ENCODE measurements at regions not wholly inside any gene's neighbourhood (a gene's known extent, or its start where the extent isn't known, plus 50 kb on each side); places are given as distances from the start of the nearest gene placed in this dataset.
"Not testable (repeated sequence)": the region's sequence is repeated elsewhere in the genome, so short reads cannot be mapped to it uniquely, and the experiment has no call there.

DNA sequence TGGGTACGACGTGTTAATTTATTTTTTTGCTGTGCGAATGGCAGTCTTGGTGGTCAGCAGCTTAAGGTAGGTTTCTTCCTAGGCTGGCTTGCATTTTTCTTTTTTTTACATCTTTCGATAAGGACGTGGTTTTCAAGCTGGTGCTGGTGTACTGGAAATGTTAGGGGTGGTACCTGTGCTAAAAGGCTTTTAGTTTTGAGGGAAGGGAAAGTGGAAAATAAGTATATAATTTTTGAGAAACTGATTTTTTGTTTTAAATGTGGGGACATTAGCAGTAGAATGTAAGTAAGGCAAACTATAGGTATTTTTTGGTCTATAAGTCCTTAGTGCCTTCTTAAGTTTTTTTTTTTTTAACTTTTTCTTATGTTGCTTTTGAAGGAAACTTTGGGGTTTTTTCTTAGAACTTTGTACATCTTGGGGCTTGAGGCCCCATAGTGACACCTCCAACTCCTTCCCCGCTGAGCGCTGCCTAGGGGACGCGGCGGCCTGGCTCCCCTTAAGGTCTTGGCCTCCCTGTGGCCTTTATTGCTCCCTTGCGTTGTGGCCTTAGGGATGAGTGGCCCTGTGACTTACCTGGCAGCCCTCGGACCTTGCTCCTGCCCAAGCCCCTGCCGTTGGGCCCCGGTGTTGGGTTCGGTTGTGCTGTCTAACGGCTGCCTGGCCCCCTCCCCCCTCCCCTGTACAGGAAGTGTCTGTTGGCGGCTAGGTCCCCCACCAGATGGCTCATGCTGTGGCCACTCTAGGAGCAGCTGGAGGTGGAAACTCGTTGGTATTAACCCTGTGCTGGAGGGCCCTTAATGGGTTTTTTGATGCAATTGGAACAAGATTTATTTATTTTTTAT, 88.0 kb upstream of the RPRML start:
- peak; percentile 95 for DNase-seq (ENCODE audit: low read depth)
- TF ChIP-seq CTCF (conservative IDR thresholded peaks at IDR 0.05; ENCODE audit: low read depth, low read length), result peak; percentile 42
- peak overlapping the region; percentile 100 for H3K4me3 ChIP-seq (ENCODE audit: low read depth, low read length)

- DNase-seq (ENCODE audit: low read depth), result no peak
- no peak overlapping the region for H3K4me3 ChIP-seq (ENCODE audit: low read depth, low read length)
- no peak for TF ChIP-seq CTCF (conservative IDR thresholded peaks at IDR 0.05; ENCODE audit: low read depth, low read length)
Observed at GRCh38 chr17:47066095-47066494, 87.0 kb upstream of the RPRML start.

GRCh38 chr17:47064684-47065083, 85.6 kb upstream of the RPRML start:
- no peak for TF ChIP-seq CTCF (conservative IDR thresholded peaks at IDR 0.05; ENCODE audit: low read depth, low read length)
- DNase-seq (ENCODE audit: low read depth), result no peak
- H3K4me3 ChIP-seq (ENCODE audit: low read depth, low read length), result no peak overlapping the region

GRCh38 chr17:47063475-47063874, 84.4 kb upstream of the RPRML start:
- no peak for DNase-seq (ENCODE audit: low read depth)
- no peak overlapping the region for H3K4me3 ChIP-seq (ENCODE audit: low read depth, low read length)
- TF ChIP-seq CTCF (conservative IDR thresholded peaks at IDR 0.05; ENCODE audit: low read depth, low read length), result no peak

GRCh38 chr17:47062851-47063250, 83.8 kb upstream of the RPRML start:
- not testable (repeated sequence) for DNase-seq (ENCODE audit: low read depth); H3K4me3 ChIP-seq (ENCODE audit: low read depth, low read length)

DNA sequence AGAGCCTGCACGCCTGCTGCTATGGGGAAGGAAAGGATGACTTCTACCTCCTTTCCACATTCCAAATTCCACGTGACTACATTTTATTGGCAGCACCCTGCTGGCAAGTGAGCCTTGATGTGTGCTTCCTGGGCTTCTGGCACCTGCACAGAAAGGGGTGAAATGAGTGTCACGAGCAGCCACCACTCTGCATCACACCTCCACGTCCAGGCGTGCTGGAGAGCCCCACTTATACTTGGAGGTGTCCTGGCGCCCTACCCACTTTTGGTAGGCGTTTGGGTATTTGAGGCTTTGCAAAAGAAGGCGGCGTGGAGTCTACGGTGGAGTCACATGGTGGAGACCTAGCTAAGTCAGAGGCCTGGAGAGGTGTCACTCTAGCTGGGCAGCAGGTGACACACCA, 81.0 kb upstream of the RPRML start:
- not testable (repeated sequence) for DNase-seq (ENCODE audit: low read depth); H3K4me3 ChIP-seq (ENCODE audit: low read depth, low read length)

- TF ChIP-seq CTCF (conservative IDR thresholded peaks at IDR 0.05; ENCODE audit: low read depth, low read length), result no peak
- no peak for DNase-seq (ENCODE audit: low read depth)
- no peak overlapping the region for H3K4me3 ChIP-seq (ENCODE audit: low read depth, low read length)
Observed at GRCh38 chr17:47057830-47058229, 78.8 kb upstream of the RPRML start.

DNA sequence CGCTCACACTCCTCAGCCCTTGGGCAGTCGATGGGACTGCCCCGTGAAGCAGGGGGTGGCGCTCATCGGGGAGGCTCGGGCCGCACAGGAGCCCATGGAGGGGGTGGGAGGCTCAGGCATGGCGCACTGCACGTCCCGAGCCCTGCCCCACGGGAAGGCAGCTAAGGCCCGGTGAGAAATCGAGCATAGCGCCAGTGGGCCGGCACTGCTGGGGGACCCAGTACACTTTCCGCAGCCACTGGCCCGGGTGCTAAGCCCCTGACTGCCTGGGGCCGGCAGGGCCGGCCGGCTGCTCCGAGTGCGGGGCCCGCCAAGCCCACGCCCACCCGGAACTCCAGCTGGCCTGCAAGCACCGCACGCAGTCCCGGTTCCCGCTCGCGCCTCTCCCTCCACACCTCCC, 78.2 kb upstream of the RPRML start:
- not testable (repeated sequence) for DNase-seq (ENCODE audit: low read depth); H3K4me3 ChIP-seq (ENCODE audit: low read depth, low read length)

DNA sequence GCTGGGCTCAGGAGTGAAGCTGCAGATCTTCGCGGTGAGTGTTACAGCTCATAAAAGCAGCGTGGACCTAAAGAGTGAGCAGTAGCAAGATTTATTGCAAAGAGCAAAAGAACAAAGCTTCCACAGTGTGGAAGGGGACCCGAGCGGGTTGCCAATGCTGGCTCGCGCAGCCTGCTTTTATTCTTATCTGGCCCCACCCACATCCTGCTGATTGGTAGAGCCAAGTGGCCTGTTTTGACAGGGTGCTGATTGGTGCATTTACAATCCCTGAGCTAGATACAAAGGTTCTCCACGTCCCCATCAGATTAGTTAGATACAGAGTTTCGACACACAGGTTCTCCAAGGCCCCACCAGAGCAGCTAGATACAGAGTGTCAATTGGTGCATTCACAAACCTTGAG, 77.6 kb upstream of the RPRML start:
- DNase-seq (ENCODE audit: low read depth); H3K4me3 ChIP-seq (ENCODE audit: low read depth, low read length): not testable (repeated sequence)

Measured in choroid plexus epithelial cell (primary cell).